PFSK-1 (cell line): ENCODE measurements at regions not wholly inside any gene's neighbourhood (a gene's known extent, or its start where the extent isn't known, plus 50 kb on each side); places are given as distances from the start of the nearest gene placed in this dataset.

ENCODE experiments used
- FOXP2 ChIP-seq: optimal IDR thresholded peaks from 2 replicates; pipeline ENCODE3; 2011; ENCODE audit warnings: borderline replicate concordance, control low read depth, inconsistent platforms; ENCODE audit not compliant: insufficient read depth; ENCODE audit errors: extremely low read length, extremely low read depth
- POLR2AphosphoS5 ChIP-seq: IDR thresholded peaks from 2 replicates; pipeline ENCODE4 v1.6.1; 2012; ENCODE audit warnings: low read depth, mild to moderate bottlenecking, control low read depth, low read length, moderate library complexity
- SIN3A ChIP-seq: IDR thresholded peaks from 2 replicates; pipeline ENCODE4 v1.6.1; 2012; ENCODE audit warnings: mild to moderate bottlenecking, low read length, moderate library complexity, borderline replicate concordance; ENCODE audit not compliant: insufficient read depth
- TAF1 ChIP-seq: IDR thresholded peaks from 2 replicates; pipeline ENCODE4 v1.6.1; 2012; ENCODE audit warnings: low read length, control low read depth, borderline replicate concordance; ENCODE audit not compliant: insufficient read depth
- TF ChIP-seq, protein P1 (sequence below), 2 experiments: IDR thresholded peaks; 2 replicates each; pipeline versions ENCODE4 v1.6.1 to v1.8.0; 2011 to 2012; ENCODE audit warnings: low read depth in 2 of 2, low read length in 2 of 2, control low read depth in 1 of 2, inconsistent platforms in 1 of 2, mild to moderate bottlenecking in 1 of 2, moderate library complexity in 1 of 2; ENCODE audit not compliant: insufficient read depth in 1 of 2

DNA sequence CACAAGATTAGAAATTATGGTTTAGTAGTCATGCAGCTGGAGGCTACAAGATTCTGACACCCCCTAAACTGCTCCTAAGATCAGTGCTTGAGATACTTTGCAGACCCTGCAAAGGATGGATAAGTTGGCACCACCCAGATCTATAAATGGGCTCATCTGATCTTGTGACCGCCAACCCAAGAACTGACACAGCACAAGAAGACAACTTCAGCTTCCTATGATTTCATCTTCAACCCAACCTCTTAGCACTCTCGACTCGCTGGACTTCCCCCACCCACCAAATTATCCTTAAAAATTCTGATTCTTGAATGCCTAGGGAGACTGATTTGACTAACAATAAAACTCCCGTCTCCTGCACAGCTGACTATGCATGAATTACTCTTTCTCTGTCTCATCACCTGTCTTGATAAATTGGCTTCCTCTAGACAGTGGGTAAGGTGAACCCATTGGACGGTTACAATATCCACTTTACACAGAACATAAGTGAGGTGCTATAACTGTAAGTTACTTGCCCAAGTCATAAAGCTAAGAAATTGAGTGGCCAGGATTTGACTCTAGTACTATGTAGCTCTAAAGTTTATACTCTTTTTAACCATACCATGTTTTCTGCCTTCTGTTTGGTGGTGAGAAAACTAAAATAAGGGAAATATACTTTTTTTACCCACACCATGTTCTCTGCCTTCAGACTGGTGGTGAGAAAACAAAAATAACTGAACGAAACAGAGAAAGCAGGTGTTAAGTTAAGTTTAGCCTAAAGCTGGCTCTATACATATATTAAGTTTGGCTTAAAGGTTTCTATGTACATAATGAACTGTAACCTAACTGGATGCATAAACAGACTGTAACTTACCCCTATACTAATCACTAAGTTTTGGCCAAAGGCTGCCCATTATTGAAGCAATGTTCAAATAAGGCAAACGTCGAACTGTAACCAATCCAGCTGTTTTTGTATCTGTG is 962.3 kb upstream of the NXPH2 start:
- TF ChIP-seq POLR2AphosphoS5 (no peak), TAF1 (no peak), SIN3A (no peak), FOXP2 (no peak)
- TF ChIP-seq, protein P1, sequence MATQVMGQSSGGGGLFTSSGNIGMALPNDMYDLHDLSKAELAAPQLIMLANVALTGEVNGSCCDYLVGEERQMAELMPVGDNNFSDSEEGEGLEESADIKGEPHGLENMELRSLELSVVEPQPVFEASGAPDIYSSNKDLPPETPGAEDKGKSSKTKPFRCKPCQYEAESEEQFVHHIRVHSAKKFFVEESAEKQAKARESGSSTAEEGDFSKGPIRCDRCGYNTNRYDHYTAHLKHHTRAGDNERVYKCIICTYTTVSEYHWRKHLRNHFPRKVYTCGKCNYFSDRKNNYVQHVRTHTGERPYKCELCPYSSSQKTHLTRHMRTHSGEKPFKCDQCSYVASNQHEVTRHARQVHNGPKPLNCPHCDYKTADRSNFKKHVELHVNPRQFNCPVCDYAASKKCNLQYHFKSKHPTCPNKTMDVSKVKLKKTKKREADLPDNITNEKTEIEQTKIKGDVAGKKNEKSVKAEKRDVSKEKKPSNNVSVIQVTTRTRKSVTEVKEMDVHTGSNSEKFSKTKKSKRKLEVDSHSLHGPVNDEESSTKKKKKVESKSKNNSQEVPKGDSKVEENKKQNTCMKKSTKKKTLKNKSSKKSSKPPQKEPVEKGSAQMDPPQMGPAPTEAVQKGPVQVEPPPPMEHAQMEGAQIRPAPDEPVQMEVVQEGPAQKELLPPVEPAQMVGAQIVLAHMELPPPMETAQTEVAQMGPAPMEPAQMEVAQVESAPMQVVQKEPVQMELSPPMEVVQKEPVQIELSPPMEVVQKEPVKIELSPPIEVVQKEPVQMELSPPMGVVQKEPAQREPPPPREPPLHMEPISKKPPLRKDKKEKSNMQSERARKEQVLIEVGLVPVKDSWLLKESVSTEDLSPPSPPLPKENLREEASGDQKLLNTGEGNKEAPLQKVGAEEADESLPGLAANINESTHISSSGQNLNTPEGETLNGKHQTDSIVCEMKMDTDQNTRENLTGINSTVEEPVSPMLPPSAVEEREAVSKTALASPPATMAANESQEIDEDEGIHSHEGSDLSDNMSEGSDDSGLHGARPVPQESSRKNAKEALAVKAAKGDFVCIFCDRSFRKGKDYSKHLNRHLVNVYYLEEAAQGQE (IDR thresholded peaks at IDR 0.05; ENCODE audit: insufficient read depth in 1 of 2, low read depth in 2 of 2, low read length in 2 of 2) = no peak
